SKM-1 (cell line): ENCODE measurements at regions not wholly inside any gene's neighbourhood (a gene's known extent, or its start where the extent isn't known, plus 50 kb on each side); places are given as distances from the start of the nearest gene placed in this dataset.

ENCODE experiments used
- DNase-seq: peaks from one replicate; lab custom pipeline; 2025; ENCODE audit not compliant: unreplicated experiment; lab: John Stamatoyannopoulos, UW

DNA sequence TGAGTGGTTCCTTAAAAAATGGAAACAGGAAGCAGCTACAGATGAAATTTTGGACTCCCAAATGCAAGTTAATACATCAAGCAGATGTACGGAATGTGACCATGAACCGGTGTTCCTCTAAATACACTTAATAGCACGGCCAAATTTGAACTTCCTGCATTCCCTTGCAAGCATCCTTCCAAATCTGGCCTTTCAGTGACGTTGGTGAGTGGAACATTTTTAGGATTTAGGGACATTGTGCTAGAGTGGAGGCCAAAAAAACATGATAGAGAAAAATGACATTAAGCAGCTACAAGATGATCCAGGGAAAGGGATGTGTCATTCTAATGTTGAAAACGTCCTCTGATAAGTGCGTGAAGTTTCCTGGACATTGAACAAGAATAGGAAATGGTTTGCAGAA lies 62.1 kb downstream of the CTAGE1 start:
- no peak for DNase-seq

DNA sequence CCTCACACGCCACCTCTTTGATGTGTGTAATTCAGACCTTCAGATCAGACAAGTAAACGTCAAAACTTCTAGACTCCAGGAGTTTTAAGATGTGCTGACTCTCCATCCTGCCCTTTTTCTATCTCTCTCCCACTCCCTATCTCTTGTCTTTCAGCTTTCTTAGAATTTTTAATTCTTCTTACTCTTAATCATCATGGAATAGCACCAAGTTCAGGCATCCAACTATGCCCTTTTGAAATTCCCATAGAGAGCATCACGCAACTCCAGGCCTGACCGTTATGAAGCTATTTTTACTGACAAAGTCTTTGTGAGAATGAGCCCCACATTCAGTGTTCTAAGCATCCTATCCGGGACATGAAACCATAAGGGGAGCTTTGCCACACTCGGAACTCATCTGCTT lies 62.6 kb downstream of the CTAGE1 start:
- no peak for DNase-seq

DNA sequence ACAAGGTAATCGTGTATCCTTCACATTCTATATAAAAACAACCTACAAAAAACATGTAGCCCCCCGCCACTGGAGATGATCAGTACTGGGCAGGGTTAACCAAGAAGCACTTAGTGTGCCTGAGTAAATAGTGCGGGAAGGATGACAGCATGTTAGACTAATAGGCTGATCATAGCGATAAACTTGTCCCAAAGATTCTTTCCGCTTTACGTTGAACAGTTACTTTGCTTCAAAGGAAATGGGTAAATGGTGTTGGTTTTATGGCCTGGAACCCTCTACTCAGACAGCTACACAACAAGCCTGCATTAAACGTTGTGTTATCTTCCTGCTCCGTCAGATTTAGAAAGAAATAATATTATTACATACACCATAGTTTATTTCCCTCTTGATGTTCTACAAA lies 67.7 kb downstream of the CTAGE1 start:
- no peak for DNase-seq

DNA sequence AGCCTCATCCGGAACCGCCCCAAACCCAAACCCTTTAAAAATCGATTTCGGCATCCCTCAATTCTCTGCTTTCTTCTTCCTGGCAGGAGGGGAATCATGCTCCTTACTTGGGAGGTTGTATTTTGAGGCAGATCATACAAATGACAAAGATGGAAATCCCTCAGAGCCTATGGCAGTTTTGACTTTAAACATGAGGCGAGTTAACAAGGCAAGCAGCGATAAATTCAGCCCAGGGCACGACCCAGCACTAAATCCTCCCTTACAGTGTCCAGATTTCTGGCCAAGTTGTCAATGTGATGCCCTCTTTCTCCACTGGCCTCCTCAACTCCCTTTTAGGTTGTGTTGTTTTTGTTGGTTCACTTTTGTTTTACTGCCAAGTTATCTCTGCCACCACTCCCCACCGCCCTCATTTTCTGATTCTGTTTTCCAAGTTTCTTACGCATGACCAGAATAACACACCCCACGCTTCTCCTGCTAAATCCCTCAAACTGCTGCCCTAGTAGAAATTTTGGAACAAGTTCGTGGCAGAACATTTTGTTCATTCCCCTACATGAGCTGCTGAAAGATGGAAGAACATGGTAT lies 68.3 kb downstream of the CTAGE1 start:
- DNase-seq = no peak

DNA sequence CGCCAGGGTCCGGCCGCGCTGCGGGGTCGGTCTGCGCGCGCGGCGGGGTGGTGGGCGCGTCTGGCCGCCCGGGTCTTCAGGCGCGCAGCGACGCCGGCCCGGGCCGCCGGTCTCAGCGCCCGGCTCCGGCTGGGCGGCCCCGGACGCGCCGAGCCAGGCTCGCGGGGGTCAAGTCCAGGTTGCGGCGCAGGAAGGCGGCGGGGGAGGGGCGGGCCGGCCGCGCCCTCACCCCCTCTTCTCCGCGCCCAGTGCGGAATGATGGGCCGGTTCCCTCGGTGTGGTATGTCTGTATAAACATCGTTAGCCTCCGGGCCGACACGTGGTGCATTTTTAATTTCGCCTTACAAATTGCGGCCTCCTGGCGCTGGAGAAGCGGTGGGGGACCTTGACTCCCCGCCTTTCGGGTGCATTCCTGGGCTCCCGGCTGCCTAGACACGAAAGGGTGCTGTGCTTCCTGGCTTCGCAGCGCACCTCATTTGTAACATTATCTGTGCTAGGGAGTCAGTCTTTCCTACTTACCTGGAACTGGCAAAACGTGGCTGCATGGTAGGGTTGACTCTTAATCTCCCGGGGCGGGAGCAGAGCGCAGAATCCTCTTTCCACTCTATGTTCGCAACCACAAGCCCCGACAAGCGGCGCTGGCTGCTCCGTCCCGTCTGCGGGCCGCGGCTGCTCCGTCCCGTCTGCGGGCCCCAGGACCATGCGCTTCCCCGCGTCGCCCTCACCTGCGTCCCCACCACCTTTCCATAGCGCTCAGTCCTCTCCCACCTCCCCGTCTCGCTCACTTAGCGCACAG lies 69.0 kb downstream of the CTAGE1 start:
- no peak for DNase-seq

DNA sequence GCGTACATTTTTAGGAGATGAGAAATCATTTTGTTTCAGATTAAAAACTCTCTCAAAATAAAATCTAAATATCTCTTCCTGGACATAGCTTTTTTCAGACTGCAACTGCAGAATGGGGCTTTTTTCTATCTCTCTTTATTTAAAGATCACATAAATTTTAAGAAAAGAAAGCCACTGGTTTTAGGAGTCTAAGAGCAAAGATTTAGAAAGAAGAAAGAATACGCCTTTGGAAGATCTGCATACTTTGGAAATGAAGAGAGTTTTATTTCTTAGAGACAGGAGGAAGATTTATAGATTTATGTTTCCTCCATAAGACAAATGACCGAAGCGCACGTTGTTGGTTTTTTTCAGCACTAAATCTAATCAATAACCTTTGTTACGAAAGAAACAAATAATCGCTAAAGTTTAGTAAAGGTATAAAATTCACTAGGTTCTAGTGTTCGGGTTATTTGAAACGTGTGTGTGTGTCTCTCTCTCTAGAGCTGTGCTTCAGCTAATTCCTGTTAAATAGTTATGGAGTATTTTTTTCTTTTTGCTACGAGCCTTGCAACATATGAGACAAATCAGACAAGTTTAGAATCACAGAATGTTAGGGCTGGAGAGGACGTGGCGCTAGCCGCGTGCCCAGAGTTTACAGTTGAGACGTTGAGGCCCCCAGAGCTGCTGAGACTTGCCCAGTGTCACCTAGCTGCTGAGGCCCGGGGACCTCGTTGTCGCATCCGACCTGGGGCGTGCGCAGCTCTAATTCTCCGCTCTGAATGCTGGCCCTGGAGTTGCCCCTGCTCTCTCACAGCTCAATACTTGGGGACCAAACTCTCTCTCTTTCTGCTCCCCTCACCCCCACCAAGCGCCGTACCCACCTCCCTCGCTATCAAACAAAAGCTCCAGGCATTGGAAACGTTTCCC lies 69.9 kb downstream of the CTAGE1 start:
- no peak for DNase-seq

DNA sequence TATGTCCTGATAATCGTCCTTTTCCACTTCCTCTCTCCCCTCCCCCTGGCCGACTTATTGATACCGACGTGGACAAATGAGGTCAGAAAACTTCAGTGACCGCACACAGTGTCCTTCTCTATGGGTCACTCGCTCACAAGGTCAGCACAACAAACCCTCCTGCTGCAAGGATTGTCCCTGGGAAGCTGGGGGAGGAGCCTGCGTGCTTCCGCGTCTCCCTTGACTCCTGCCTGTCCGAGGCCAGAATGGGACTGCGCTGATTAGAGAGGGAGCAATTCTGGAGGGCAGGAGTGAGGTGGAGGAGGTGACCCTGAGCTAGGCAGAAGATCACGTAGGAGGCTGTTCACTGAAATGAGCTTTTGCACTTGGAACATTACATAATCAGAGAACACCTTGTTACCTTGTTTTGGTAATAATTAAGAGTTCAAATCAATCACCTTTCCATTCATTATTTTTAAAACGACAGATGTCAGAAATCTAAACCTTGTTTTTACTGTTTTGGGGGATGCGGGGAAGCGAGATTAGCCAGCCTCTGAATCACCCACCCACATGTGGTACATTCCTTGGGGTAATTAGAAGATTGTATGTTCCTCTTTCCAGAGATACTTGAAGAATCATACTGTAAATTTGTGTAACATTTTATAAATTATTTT lies 70.6 kb downstream of the CTAGE1 start:
- DNase-seq = no peak

DNA sequence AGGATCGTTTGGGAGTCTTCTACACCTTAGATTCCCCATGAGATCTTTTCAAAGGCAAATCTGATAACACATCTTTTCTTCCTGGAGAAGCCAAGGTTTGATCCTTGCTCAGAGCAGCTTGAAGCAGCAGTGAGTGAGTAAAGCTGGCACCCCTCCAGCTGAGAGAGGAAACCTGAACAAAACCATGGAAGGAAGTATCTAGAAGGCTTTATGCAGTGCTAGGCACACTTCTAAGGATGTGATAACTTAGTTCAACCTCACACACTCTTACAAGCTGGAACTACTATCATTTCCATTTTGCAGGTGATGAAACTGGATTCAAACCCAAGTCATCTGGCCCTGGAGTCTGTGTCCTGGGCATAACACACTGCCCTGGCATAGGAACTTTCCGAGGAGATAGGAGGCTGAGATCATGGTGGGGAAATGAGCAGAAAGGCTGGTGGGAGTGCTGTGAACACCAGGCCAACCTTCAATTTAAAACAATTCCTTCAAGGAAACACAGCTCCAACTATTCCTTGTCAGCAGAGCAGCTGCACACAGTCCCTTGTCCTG lies 71.2 kb downstream of the CTAGE1 start:
- DNase-seq = no peak

DNA sequence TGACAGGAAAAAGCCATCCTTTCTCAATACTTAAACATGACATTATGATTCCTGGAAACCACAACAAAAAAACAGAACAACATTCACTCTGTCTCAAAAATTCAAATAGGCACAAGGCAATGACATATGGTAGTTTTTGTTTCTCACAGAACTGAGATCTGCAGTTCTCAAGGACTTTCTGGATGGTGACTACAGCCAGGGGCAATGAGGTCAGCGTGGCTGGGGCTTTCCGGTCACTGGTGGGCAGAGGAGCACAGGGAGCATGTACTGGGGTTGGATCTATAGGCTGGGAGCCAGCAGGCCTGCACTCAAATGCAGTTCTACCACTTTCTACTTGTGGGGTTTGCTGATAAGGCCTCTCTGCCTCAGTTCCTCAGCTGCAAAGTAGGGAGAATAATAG lies 72.0 kb downstream of the CTAGE1 start:
- no peak for DNase-seq

DNA sequence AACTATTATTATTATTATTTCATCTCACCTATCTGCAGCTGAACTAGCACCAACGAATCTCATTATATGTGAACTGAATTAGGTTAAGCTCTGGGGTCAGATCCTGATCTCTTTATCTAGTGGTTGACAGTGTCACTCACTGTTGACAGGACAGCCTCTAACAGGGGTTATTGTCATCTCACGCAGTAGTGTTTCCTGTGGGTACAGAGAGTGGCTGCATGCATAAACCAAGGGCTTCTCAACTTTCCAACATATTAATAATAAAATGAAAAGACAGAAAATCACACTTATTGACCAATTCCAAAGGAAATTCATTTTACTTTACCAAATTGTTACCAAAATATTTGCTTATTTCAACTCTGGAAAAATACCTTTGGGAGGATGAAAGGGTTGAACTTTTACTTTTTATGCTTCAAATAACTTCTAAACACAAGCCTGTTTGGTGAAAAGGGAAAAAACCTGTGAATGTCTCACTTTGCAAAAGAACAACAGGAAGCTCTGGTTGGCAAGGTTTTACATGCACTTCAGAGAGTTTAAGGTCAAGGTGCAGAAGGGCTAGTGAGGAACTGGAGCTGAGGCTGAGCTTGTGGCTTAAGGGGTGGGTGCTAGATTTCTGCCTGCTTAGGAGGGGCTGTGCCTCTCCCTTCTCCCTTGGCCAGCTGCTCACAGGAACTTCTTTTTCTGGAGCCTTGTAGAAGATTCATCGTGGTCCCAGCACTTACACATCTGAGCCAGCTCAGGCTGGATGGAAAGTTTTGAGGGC lies 72.6 kb downstream of the CTAGE1 start:
- DNase-seq = peak; percentile 34

DNA sequence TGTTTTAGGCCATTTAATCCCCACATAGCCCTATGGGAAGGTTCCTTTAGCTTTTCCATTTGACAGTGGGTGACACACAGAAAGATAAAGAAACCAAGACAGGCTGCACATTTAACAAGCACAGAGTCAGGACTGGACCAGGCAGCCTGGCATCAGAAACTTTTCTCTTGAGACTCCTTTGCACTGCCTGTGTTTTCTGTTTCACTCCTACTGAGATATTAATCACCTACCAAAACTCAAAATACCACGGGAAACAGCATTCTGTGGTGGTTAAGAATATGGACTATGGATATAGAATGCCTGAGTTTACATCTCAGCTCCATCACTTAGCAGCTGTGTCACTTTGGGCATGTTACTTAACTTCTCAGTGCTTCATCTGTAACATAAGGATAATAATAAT lies 73.3 kb downstream of the CTAGE1 start:
- DNase-seq = no peak

DNA sequence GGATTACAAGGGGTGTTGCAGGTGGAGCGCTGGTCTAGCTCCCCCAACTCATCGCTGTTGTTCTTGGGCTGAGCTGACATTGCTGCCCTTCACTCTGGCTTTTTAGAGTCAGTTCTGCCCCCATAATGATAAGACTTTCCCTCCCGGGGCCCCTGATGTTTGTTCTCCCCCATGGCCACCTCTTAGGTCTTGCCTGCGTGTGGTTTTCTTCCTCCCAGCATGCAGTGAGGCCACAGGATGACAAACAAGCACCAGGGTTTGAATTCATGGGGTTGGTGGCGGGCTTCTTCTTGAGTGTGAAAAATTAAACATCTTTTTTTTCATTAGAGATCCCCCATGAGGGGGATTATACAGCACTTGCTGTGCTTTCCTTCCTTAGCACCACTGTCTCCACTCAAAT lies 74.1 kb downstream of the CTAGE1 start:
- no peak for DNase-seq

DNA sequence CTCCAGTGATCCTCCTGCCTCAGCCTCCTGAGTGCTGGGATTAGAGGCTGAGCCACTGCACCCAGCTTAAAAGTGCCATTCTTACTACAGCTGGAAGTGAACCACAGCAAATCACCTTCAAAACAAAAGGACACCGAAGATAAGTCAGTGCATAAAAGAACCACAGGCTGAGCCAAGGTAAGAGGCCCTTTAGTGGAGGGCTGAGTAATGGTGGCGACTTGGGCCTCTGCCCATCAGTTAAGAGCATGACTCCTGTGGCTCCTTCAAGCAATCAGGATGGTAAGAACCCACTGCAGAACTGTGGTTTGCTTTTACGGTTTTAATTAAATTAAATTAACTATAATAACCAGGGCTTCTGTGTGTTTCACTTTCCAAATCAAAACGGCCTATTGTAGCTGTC lies 75.1 kb downstream of the CTAGE1 start:
- no peak for DNase-seq

DNA sequence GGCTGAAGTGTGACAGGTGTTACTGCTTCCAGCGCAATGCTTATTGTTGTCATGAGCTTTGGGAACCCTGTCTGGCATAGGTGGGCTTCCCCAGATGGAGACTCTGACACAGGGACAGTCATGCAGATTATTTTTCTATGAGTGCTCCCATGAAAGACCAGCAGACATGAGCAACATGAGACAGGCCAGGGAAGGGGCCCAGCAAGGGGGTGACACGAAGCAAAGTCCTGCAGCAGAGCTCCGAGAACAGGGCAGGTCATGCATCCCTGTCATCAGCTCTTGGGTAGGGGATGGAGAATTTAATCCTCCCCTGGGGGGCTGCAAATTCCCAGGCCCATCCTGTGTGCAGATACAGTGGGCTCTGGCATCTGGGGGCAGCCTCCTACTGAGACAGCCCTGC lies 77.4 kb downstream of the CTAGE1 start:
- no peak for DNase-seq

DNA sequence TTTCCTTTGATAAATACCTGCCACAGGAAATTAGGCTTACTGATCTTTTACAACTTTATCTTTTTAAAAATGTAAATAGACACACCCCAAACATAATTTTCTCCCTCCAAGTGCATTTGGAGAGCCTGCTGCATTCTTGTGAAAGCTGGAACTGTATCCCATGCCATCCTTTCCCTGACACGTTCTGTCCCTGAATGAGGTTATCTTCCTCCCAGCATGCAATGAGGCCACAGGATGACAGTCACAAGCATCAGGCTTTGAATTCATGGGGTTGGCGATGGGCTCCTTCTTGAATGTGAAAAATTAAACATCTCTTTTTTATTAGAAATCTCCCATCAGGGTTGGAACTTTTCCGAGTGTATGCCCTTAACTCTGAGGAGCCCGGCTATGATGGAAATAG lies 77.8 kb downstream of the CTAGE1 start:
- no peak for DNase-seq

DNA sequence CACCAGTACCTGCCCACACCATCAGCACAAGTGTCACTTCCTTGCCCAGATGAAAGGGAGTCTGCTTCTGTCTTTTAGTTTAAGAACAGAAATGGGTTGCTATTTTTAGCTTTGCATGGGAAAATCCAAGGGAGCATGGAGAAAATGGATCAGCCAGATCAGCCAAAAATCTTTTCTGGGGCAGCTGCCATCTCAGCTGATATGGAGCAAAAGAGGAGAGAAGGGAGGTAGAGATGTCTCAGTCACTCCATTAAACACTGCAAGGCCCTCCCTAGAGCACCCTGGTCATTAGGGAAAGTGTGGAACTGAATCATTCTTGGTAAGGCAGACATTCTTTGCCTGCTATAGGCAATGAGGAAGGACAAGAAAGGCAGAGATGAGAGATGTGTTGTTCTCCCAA lies 79.9 kb downstream of the CTAGE1 start:
- DNase-seq = no peak

DNA sequence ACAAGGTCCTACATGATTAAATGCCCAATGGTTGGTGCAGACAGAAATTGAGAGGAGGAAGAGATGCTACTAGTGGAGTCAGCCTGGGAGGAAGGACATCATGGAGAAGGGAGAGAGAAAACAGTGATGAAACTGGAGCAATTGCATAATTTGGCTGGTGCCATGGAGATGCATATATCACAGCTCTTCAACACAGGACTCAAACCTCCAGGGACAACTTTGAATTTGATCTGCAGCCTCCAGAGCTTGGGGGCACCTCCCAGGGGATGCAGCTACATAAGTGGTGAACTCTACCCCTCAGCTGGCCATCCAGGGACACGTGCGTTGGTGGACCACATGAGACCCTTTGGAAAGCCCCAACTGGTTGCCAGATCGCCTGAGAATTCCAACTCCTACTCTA lies 80.4 kb downstream of the CTAGE1 start:
- DNase-seq = no peak

DNA sequence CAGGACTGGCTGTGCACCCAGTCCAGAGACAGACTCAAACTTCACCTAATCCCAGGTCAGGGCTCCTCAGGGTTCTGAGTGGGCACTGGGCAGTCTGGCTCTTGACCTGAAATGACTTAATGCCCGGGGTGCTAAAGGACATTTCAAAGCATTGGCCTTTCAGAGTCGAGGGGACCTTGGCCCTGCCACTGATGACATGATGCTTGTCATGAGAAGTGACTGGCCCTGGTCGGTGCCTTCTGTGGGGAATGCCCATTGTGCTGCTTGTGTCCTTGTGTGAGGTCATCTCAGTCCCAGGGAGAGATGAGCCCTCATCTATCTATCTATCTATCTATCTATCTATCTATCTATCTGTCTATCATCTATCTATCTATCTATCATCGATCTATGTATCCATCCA lies 81.3 kb downstream of the CTAGE1 start:
- no peak for DNase-seq

DNA sequence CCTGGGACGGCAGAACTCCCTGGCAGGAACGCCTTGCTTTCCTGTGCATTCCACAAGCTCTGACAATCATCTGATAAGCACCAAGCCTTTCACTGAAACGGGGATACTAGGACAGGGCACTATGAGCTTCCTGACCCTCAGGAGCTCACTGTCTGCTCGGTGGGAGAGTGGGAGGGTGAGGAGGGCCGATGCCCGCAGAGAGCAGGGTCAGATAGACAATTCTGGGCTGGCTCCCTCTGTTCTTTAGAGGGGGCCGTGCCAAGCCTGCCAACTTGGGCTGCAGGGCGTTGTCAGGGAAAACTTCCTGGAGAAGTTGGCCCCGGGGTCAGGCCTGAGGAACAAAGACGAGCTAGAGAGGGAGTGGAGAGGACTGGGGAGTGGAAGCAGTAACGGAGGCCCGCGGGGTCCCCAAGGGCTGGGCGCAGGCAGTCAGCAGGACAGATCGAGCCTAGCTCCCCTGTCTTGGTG lies 82.0 kb downstream of the CTAGE1 start:
- no peak for DNase-seq

DNA sequence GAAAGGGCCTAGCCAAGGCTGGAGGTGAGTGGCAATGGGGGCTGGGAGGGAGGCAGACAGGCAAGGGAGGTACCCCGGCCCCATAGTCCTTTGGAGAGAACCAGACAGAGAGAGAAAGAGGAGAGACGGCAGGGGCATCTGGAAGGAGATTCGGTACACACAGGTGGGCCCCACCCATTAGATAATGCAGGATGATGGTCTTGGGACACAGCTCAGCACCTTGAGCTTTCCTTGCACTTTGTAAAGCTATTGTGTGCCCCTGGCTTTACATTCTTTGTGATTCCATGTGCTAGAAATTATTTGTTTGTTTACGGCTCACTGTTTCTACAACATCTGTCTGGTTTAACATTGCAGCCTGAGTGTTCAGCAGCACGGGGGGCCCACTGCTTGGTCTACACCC lies 83.1 kb downstream of the CTAGE1 start:
- DNase-seq = no peak
